ENCODE measurements at regions not wholly inside any gene's neighbourhood (a gene's known extent, or its start where the extent isn't known, plus 50 kb on each side); places are given as distances from the start of the nearest gene placed in this dataset.

GRCh38 chr11:15481871-15482270 lies 367.1 kb downstream of the INSC start:
- POLR2A ChIA-PET = no interaction called here
- CTCF ChIA-PET = no interaction called here

- ChIA-PET POLR2A (no interaction called here), CTCF (no interaction called here)
Measured at GRCh38 chr11:15483205-15483604, 368.5 kb downstream of the INSC start.

DNA sequence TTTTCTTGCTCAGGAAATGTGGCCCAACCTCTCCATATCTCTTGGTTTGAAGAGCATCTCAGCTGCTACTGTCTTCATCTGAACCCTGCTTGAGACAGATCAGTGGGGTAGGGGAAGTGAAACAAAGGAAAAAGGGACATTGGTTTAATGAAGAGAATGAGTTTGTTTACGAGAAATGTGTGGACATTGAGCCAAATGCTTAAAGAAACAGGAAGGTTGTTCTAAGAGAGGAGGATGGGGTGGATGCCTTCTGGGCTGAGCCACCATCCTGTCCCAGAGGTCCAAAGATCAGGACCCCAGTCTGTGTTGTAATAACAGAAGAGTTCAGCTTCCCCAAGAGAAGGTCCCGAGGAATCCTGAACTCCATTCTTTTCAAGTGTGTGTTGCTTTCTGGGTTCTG lies 369.7 kb downstream of the INSC start:
- CTCF ChIA-PET = no interaction called here

GRCh38 chr11:15485432-15485831 lies 370.7 kb downstream of the INSC start:
- ChIA-PET POLR2A (no interaction called here), CTCF (no interaction called here)

More for the DNA sequence above, 369.7 kb downstream of the INSC start:
- POLR2A ChIA-PET = no interaction called here

DNA sequence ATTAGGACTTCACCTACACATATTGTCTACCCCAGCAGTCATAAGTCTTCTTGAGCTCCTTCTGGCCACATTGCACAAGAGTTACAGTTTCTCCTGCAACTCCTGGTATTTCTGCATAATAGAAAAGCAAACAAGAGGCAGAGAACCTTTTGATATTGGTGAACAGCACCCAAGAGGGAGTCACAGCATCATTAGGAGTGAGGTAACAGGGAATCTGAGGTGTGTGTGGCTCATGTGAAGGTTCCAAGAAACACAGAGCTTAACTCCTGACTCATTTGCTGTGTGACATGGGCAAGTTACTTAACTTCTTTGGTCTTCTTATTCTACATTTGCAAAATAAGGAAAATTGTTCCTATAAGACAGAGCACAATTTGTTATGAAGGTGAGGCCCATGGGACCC lies 374.6 kb downstream of the INSC start:
- POLR2A ChIA-PET = no interaction called here
- CTCF ChIA-PET = no interaction called here

DNA sequence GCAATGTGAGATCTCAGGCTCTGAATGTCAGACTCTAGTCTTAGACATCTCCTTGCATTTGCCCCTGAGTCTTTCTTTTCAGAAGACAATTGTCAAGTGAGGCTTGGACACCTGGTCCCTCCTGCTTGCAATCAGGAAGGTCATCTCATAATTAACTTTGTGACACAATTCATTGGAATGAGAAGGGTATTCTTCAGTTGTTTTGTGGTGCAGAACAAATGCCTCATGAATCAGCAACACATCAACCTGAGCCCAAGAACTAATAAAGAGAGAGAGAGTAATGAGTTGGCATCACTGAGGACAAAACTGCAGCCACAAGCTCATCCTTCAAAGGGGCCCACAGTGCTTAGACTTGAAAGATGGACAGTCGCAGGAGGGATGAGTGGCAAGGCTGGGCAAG lies 375.8 kb downstream of the INSC start:
- ChIA-PET POLR2A (no interaction called here), CTCF (no interaction called here)

- ChIA-PET CTCF (no interaction called here), POLR2A (no interaction called here)
Measured at GRCh38 chr11:15493066-15493465, 378.3 kb downstream of the INSC start.

GRCh38 chr11:15493921-15494620 lies 379.3 kb downstream of the INSC start:
- ChIA-PET POLR2A (no interaction called here), CTCF (no interaction called here)

- POLR2A ChIA-PET = no interaction called here
- CTCF ChIA-PET = no interaction called here
Measured at GRCh38 chr11:15494740-15495139, 380.0 kb downstream of the INSC start.

DNA sequence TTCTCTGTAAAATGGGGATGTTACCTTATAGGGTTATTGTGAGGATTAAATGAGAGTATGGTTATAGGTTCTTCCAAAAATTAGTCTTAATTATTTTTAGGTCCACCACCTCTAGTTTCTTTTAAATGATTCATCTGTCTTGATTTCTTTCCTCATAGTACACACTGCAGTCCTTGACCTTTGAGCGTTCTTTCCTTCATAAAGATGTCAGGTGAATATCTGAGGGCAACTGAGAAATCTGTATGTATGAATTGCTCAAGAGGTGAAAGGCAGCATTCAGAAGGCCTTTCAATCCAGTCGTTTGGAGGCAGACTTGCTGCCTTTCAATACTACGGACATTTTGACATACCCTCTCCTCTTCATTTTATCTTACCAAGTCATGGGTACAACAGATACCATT lies 380.7 kb downstream of the INSC start:
- CTCF ChIA-PET = no interaction called here
- POLR2A ChIA-PET = no interaction called here

DNA sequence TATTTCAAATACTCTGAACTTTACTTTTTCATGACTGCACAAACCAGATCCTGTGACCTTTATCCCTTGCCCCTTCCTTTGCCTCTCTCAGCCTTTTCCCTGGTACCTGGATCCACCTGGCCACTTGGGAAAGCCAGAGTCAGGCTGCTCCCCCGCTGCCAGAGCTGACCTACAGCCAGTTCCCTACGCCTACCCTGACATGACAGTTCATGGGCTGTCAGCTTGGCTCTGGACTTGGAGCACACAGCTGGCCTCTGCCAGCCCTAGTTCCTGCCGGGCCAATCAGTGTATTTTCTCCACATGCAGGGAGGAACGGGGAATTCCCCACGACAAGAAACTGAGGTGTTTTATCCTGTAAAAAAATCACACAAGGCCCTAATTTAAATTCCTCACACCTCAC lies 382.6 kb downstream of the INSC start:
- POLR2A ChIA-PET = no interaction called here
- CTCF ChIA-PET = no interaction called here

DNA sequence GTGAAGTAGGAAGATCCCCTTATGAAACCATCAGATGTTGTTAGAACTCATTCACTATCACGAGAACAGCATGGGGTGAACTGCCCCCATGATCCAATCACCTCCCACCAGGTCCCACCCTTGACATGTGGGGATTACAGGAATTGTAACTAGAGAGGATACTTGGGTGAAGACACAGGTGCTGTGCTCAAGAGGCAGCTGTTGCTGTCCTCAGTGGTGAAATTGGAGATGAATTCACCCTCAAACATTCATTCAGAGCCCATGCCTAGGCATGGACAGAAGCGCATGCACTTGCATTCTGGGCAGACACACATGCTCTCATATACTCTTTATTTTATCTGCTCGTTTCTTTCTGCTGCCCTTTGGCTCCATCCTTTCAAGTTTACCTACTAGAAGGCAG lies 385.0 kb downstream of the INSC start:
- CTCF ChIA-PET = no interaction called here

DNA sequence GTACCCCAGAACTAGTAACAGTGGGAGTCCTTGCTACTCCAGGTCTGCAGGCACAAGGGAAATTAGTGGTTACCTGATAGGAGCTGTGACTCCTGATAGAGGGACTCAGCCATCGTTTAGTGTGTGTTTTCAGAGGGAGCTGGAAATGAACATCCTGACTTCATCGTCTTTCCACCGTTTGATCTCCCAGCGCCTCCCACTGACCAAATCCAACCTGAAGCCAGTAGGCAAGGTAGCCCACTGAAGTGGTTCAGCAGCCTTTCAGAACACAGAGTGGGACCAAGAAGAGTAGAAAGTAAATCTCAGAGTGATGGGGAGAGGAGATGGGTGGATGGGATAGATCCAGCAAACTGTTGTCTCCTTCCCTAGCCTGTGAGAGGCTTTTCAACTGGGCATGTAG lies 385.9 kb downstream of the INSC start:
- CTCF ChIA-PET = no interaction called here
- POLR2A ChIA-PET = no interaction called here

More for the DNA sequence above, 385.0 kb downstream of the INSC start:
- POLR2A ChIA-PET = no interaction called here

GRCh38 chr11:15501566-15501965 lies 386.8 kb downstream of the INSC start:
- ChIA-PET CTCF (no interaction called here), POLR2A (no interaction called here)

GRCh38 chr11:15505155-15505554 lies 390.4 kb downstream of the INSC start:
- POLR2A ChIA-PET = no interaction called here
- CTCF ChIA-PET = no interaction called here

- CTCF ChIA-PET = interaction anchor here (0.7 kb wide), 1 partner anchor 151 kb away, joined by 3 read pairs; no protein-coding TSS in a partner anchor
- POLR2A ChIA-PET = no interaction called here
Measured at GRCh38 chr11:15507592-15507991, 392.9 kb downstream of the INSC start.

GRCh38 chr11:15509082-15509481 lies 394.4 kb downstream of the INSC start:
- CTCF ChIA-PET = no interaction called here
- POLR2A ChIA-PET = no interaction called here

DNA sequence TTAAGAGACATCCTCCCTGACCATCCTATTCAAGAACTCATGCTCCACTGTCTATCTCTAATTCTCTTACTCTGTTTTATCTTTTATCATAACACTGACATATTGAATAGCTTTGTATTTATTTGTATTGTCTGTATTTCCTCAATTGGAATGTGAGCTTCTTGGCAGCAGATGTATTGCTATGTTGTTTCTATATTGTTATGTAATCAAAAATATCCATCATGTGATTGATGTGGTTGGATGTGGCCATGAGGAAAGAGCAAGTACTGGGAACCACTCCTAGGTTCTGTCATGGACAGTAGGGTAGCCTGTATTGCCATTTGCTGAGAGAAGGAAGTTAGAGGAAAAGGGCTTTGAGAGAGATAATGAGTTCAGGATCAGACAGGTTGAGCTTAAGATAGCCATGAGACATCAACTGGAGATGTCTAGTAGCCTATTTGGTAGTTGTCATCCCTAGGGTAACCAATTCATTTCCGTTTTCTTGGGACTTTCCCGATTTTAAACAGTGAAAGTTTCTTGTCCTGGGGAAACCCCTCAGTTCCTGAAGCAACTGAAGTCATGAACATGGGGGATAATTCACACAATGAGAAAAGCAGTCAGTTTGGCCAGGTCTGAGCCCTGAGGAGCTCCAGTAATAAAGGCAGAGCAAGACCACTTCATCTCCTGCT lies 404.5 kb downstream of the INSC start:
- ChIA-PET POLR2A (no interaction called here), CTCF (no interaction called here)

- POLR2A ChIA-PET = no interaction called here
- CTCF ChIA-PET = no interaction called here
Measured at GRCh38 chr11:15519911-15520310, 405.2 kb downstream of the INSC start.

GRCh38 chr11:15523543-15523942 lies 408.8 kb downstream of the INSC start:
- ChIA-PET CTCF (no interaction called here), POLR2A (interaction anchor here (0.5 kb wide), 1 partner anchor 971 kb away, joined by 3 read pairs; no protein-coding TSS in a partner anchor)

GRCh38 chr11:15525582-15525981 lies 410.9 kb downstream of the INSC start:
- POLR2A ChIA-PET = no interaction called here
- CTCF ChIA-PET = no interaction called here

DNA sequence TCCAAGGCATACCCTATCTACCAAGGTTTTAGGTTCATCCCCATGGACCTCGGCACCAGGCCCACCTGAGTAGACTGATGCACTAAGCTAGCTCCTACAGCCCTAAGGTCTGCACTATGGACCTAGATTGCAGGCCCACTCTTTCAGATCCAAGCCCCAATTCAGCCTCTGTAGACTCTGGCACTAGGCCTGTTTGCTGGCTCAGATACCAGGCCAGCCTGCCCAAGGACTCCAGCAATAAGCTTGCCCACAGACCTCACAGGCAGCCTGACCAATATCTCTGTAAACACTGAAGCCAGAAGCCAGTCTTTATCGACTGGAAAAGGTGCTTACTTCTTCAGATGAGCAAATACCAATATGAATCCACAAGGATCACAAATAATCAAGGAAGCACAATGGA lies 411.3 kb downstream of the INSC start:
- POLR2A ChIA-PET = no interaction called here

More for the DNA sequence above, 411.3 kb downstream of the INSC start:
- CTCF ChIA-PET = no interaction called here

Data from activated CD8-positive, alpha-beta memory T cell treated with anti-CD3 and anti-CD28 coated beads for 36 hours (primary cell).